B cell (primary cell): ENCODE measurements at regions not wholly inside any gene's neighbourhood (a gene's known extent, or its start where the extent isn't known, plus 50 kb on each side); places are given as distances from the start of the nearest gene placed in this dataset.

ENCODE experiments used
- ATAC-seq: fragments of 200-7000 bp; cut with Tn5 transposase; one replicate; pipeline ENCODE4 v1.10.0; 2021; ENCODE audit warnings: low read depth, mild to moderate bottlenecking, moderate number of reproducible peaks, moderate library complexity
- CTCF ChIA-PET: fragments of 350-600 bp; sonication (Branson Sonifier 250); formaldehyde crosslinking; loops from one replicate; lab custom pipeline; 2021; ENCODE audit warnings: antibody characterized with exemption, inconsistent platforms; lab: Charles Lee
- POLR2A ChIA-PET: fragments of 350-600 bp; sonication (Branson Sonifier 250); formaldehyde crosslinking; loops from one replicate; lab custom pipeline; 2021; ENCODE audit warnings: antibody characterized with exemption; lab: Charles Lee
- DNase-seq: peaks from one replicate; pipeline ENCODE4 v3.0.0; 2013
- H2AFZ ChIP-seq: 2 replicates; pipeline ENCODE4 v1.6.1; 2012; ENCODE audit warnings: mild to moderate bottlenecking, low read depth, low read length; ENCODE audit not compliant: insufficient read depth, poor library complexity, severe bottlenecking
- H3K27ac ChIP-seq, 2 donors: 1 replicate in 1 of 2; 2 replicates in 1 of 2; pipeline ENCODE4 v1.5.1; 2012 to 2013; ENCODE audit warnings: low read length in 2 of 2, mild to moderate bottlenecking in 2 of 2, moderate library complexity in 1 of 2
- H3K27me3 ChIP-seq, 4 experiments: fragments of 200-600 bp in 1 of 4; sonication (generic) in 1 of 4; replicated peaks in 1 of 4; 1 replicate in 2 of 4; 2 replicates in 2 of 4; pipeline versions ENCODE4 v1.6.1 to v1.7.0; 2013 to 2016; ENCODE audit warnings: low read length in 3 of 4, mild to moderate bottlenecking in 2 of 4, mixed read lengths in 1 of 4, moderate library complexity in 1 of 4; ENCODE audit not compliant: insufficient read depth in 4 of 4, control insufficient read depth in 3 of 4; ENCODE audit errors: control extremely low read depth in 1 of 4
- H3K36me3 ChIP-seq, 2 experiments: replicated peaks in 1 of 2; 1 replicate in 1 of 2; 2 replicates in 1 of 2; pipeline versions ENCODE4 v1.6.1 to v1.7.1; 2013; ENCODE audit warnings: low read length in 1 of 2; ENCODE audit not compliant: insufficient read depth in 2 of 2, control insufficient read depth in 1 of 2; ENCODE audit errors: control extremely low read depth in 1 of 2, extremely low read depth in 1 of 2
- H3K4me1 ChIP-seq, 2 donors: fragments of 200-600 bp in 1 of 2; sonication (generic) in 1 of 2; 1 replicate in 1 of 2; 2 replicates in 1 of 2; pipeline versions ENCODE4 v1.5.1 to v1.6.1; 2013 to 2017; ENCODE audit warnings: low read length in 2 of 2; ENCODE audit not compliant: control insufficient read depth in 2 of 2, insufficient read depth in 2 of 2
- H3K4me2 ChIP-seq: replicated peaks from 2 replicates; pipeline ENCODE3; 2012; ENCODE audit warnings: mild to moderate bottlenecking, low read depth, low read length; ENCODE audit not compliant: poor library complexity, severe bottlenecking
- H3K4me3 ChIP-seq, 5 experiments: fragments of 200-600 bp in 1 of 5; sonication (generic) in 1 of 5; 1 replicate in 3 of 5; 2 replicates in 2 of 5; pipeline versions ENCODE4 v1.5.1 to v1.7.0; 2011 to 2016; ENCODE audit warnings: low read length in 4 of 5, mild to moderate bottlenecking in 4 of 5, low read depth in 2 of 5, control low read depth in 1 of 5, moderate library complexity in 1 of 5; ENCODE audit not compliant: insufficient read depth in 1 of 5; ENCODE audit errors: control extremely low read depth in 1 of 5, extremely low read depth in 1 of 5
- H3K79me2 ChIP-seq: fragments of 200-600 bp; sonication (generic); one replicate; pipeline ENCODE4 v1.6.0; 2016; ENCODE audit warnings: low read length; ENCODE audit not compliant: control insufficient read depth, insufficient read depth
- H3K9ac ChIP-seq: fragments of 200-600 bp; sonication (generic); 2 replicates; pipeline ENCODE4 v1.6.1; 2017; ENCODE audit warnings: mild to moderate bottlenecking, low read length, moderate library complexity
- H3K9me3 ChIP-seq, 3 donors: one replicate each; pipeline versions ENCODE4 v1.6.1 to v1.7.1; 2013; ENCODE audit warnings: low read length in 2 of 3; ENCODE audit not compliant: control insufficient read depth in 2 of 3, insufficient read depth in 1 of 3; ENCODE audit errors: control extremely low read depth in 1 of 3
- H4K20me1 ChIP-seq: 2 replicates; pipeline ENCODE4 v1.6.0; 2012; ENCODE audit warnings: mild to moderate bottlenecking, low read length; ENCODE audit not compliant: insufficient read depth, control insufficient read depth, poor library complexity, severe bottlenecking
- H3K27ac Mint-ChIP-seq: one replicate; pipeline ENCODE4 v1.8.0; 2021; ENCODE audit warnings: mixed read lengths
- H3K27me3 Mint-ChIP-seq: one replicate; pipeline ENCODE4 v1.8.0; 2021; ENCODE audit warnings: mixed read lengths
- H3K4me1 Mint-ChIP-seq: one replicate; pipeline ENCODE4 v1.8.0; 2021; ENCODE audit warnings: mixed read lengths
- H3K4me3 Mint-ChIP-seq: one replicate; pipeline ENCODE4 v1.8.0; 2021; ENCODE audit warnings: mixed read lengths
- H3K9me3 Mint-ChIP-seq: one replicate; pipeline ENCODE4 v1.8.0; 2022; ENCODE audit warnings: mixed read lengths; ENCODE audit not compliant: insufficient read depth
- EZH2 ChIP-seq: IDR thresholded peaks from 2 replicates; pipeline ENCODE4 v1.6.1; 2012; ENCODE audit warnings: borderline replicate concordance, low read depth, mild to moderate bottlenecking, moderate library complexity, low read length; ENCODE audit not compliant: insufficient read depth, poor library complexity, severe bottlenecking
- WGBS: methylation state at CpG from one replicate; pipeline ENCODE4 v1.1.5; 2013; ENCODE audit warnings: missing lambda C conversion rate; ENCODE audit not compliant: insufficient coverage; 5-methylcytosine and 5-hydroxymethylcytosine counted together
- intact Hi-C: fragments of 100-400 bp; cut with micrococcal nuclease; formaldehyde crosslinking; loops from one replicate; pipeline ENCODE4 v1.10.0; 2022
- TF ChIP-seq, protein P1 (sequence below): fragments of 200-600 bp; IDR thresholded peaks from one replicate; pipeline ENCODE4 v1.8.0; 2022; ENCODE audit warnings: antibody characterized with exemption, mild to moderate bottlenecking

DNA sequence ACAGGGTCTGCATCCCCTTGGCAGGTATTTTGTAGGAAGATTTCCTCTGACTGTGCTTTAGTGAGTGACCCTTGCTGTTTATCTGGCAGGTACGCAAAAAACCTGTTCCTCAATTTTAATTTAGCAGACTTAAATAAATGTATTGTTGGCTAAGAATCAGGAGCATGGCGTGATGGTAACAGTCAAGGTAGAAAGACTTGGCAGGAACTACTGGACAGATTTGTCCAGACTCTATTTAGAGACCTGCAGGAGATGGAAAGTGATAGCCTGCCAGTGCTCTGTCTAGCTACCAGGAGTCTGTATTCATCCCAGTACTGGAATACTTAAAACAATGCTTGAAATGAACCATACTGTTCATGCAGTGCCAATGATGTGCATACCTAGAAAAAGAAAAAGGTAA lies 78.8 kb upstream of the MAST4 start:
- peak overlapping the region; percentile 62 for H2AFZ ChIP-seq
- CTCF ChIA-PET, result interaction anchor here (2.3 kb wide), 1 partner anchor 12 kb away, joined by 7 read pairs; no protein-coding TSS in a partner anchor
- Mint-ChIP-seq H3K9me3 (peaks cover 7% of the 10 kb centered on the region), H3K27ac (peak overlapping the region; percentile 73), H3K4me3 (no peak overlapping the region), H3K4me1 (peaks cover 50% of the 10 kb centered on the region), H3K27me3 (no peaks in the 10 kb centered on the region)
- peaks cover 48 to 50% of the 10 kb centered on the region in 2 donors for H3K4me1 ChIP-seq
- no peak overlapping the region for H3K4me2 ChIP-seq
- no peaks in the 10 kb centered on the region for H3K36me3 ChIP-seq
- 57% methylated on average over 1 of the region's 2 CpGs for WGBS
- DNase-seq (no peak), ATAC-seq (no peak)
- H4K20me1 ChIP-seq, result no peaks in the 10 kb centered on the region
- H3K9ac ChIP-seq, result no peak overlapping the region
- H3K4me3 ChIP-seq, result no peak overlapping the region
- H3K27me3 ChIP-seq, result no peaks in the 10 kb centered on the region
- POLR2A ChIA-PET, result interaction anchor here (0.9 kb wide), 1 partner anchor 37 kb away, joined by 3 read pairs; no protein-coding TSS in a partner anchor
- intact Hi-C loops, result loop anchor here (10.0 kb wide), 2 partner anchors 373 to 793 kb away; partner anchors contain the start of genes NLN, SGTB and SREK1
- H3K27ac ChIP-seq, result no peak overlapping the region
- no peaks in the 10 kb centered on the region for H3K79me2 ChIP-seq
- peaks cover 0 to 6% (median 2%) of the 10 kb centered on the region in 3 donors for H3K9me3 ChIP-seq
- TF ChIP-seq, protein P1, sequence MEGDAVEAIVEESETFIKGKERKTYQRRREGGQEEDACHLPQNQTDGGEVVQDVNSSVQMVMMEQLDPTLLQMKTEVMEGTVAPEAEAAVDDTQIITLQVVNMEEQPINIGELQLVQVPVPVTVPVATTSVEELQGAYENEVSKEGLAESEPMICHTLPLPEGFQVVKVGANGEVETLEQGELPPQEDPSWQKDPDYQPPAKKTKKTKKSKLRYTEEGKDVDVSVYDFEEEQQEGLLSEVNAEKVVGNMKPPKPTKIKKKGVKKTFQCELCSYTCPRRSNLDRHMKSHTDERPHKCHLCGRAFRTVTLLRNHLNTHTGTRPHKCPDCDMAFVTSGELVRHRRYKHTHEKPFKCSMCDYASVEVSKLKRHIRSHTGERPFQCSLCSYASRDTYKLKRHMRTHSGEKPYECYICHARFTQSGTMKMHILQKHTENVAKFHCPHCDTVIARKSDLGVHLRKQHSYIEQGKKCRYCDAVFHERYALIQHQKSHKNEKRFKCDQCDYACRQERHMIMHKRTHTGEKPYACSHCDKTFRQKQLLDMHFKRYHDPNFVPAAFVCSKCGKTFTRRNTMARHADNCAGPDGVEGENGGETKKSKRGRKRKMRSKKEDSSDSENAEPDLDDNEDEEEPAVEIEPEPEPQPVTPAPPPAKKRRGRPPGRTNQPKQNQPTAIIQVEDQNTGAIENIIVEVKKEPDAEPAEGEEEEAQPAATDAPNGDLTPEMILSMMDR, result no peak
- no peak for TF ChIP-seq EZH2

DNA sequence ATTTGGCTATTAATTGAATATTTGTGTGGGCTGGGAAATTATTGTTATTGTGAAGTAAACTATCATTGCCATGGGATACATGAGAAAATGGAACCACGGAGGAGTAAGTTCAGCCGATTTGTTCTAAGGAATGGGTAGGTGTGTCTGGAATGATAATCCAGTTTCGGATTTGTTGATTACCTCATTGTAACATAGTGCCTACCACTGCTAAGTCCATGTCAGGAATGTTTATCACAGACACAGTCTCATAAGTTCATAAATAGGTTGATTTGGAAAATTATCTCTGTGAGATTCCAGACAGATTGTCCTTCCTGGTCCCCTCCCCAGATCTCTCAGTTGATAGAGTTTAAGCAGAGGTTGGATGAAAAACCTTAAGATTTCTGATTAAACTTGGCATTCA lies 78.1 kb upstream of the MAST4 start:
- ChIA-PET POLR2A (no interaction called here), CTCF (interaction anchor here (2.3 kb wide), 1 partner anchor 11 kb away, joined by 7 read pairs; no protein-coding TSS in a partner anchor)
- TF ChIP-seq, protein P1, result no peak
- no peak for TF ChIP-seq EZH2
- H3K27ac ChIP-seq, result no peak overlapping the region
- no peaks in the 10 kb centered on the region for H3K79me2 ChIP-seq
- intact Hi-C loops, result loop anchor here (10.0 kb wide), 2 partner anchors 373 to 793 kb away; partner anchors contain the start of genes NLN, SGTB and SREK1
- peaks cover 7% of the 10 kb centered on the region for H3K9me3 Mint-ChIP-seq
- H3K4me3 Mint-ChIP-seq, result no peak overlapping the region
- H3K27ac Mint-ChIP-seq, result no peak overlapping the region
- H3K27me3 Mint-ChIP-seq, result no peaks in the 10 kb centered on the region
- no peaks in the 10 kb centered on the region for H3K27me3 ChIP-seq
- WGBS, result no CpG with 5 or more reads among the region's 3 CpGs
- ATAC-seq, result no peak
- peaks cover 41 to 43% of the 10 kb centered on the region in 2 donors for H3K4me1 ChIP-seq
- no peak overlapping the region for H3K4me2 ChIP-seq
- H3K9ac ChIP-seq, result no peak overlapping the region
- H3K4me3 ChIP-seq, result no peak overlapping the region
- no peaks in the 10 kb centered on the region for H3K36me3 ChIP-seq
- H4K20me1 ChIP-seq, result no peaks in the 10 kb centered on the region
- peaks cover 45% of the 10 kb centered on the region for H3K4me1 Mint-ChIP-seq
- DNase-seq, result no peak
- no peak overlapping the region for H2AFZ ChIP-seq
- peaks cover 0 to 6% (median 2%) of the 10 kb centered on the region in 3 donors for H3K9me3 ChIP-seq
